GM21723 (cell line): ENCODE measurements at regions not wholly inside any gene's neighbourhood (a gene's known extent, or its start where the extent isn't known, plus 50 kb on each side); places are given as distances from the start of the nearest gene placed in this dataset.

Source experiments
- ATAC-seq: cut with Tn5 transposase; IDR thresholded peaks from one replicate; pipeline ENCODE4 v1.9.1; 2021; ENCODE audit warnings: mild to moderate bottlenecking, moderate library complexity; ENCODE audit not compliant: unreplicated experiment

GRCh38 chr18:72470391-72470790 is 73.8 kb downstream of the CBLN2 start:
- ATAC-seq: no peak

DNA sequence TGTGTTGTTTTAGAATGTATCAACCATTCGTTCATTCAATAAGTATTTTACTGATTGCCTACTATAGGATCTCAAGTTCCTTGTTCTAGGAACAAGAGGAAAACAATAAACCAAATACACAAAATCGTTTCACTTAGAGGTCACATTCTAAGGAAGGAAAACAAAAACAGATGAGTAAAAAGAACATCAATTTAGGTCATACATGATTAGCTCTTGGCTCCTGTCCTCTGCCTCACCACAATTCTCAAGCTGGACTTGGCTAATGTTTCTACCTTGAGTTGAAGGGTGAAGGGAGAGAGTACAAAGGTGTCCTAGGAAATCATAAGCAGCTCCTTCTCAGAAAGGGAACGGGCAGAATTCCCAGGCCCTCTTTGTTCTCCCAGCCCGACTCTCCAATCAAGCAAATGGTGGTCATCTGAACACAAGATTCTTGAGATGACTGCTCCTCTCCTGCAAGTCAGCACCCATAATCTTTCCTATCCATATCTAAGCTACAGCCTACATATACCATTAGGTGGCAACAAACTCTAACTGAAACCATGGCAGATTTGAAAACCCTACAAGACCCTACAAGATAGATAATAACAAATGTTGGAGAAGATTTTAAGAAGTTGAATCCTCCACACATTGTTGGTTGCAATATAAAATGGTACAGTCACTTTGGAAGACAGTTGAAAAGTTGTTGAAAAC is 76.0 kb downstream of the CBLN2 start:
- no peak for ATAC-seq

DNA sequence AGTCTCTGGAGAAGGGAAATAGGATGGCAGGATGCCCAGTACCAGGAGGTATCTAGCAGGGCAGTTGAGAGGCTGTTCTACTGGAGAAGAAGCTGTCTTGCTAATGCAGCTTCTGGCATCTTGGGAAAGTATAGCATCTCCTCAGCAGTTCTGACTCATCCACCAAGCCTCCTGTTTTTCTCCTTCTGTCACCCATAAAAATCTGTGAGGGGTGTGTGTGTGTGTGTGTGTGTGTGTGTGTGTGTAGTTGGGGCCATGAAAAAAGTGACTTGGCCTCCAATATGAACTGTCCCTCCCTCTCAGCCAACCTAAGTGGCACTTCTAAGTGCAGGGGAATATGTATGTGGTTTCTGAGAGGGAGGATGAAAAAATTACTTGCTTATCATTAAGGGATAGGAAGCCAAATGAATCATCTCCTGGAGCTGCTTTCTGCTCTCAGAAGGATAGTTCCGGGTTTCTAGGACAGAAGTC is 83.9 kb downstream of the CBLN2 start:
- no peak for ATAC-seq

- ATAC-seq: no peak
These were observed 85.9 kb downstream of the CBLN2 start for GRCh38 chr18:72458271-72458670.

- no peak for ATAC-seq
These were observed 87.3 kb downstream of the CBLN2 start for GRCh38 chr18:72456802-72457201.

DNA sequence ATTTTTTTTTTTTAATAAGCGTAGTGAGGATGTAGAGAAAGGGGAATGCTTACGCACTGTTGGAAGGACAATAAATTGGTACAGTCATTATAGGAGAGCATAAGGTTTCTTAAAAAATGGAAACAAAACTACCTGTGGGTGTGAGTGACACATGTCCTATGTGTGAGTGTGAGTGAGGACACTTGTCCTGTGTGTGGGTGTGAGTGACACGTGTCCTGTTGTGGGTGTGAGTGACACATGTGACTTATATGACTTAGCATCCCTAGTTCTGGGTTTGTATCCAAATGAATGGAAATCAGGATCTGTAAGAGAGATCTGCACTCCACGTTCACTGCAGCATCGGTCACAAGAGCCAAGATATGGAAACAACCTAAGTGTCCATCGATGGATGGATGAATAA is 91.8 kb downstream of the CBLN2 start:
- no peak for ATAC-seq

DNA sequence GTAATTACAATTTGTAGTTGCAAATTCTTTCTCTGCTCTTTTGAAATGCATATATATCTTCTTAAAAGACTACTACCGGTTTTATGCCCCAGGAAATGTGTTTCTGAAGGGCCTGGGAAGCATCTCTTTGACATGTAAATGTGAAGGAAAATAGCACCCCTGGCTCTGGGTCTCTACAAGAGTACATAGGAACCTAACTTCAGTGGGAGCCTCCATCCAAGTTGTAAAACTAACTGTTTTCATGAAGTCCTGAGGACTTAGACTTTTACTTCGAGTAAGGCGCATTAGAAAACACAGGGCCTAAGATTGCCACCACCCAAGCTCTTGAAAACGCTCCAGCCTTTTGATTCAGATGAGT is 99.4 kb downstream of the CBLN2 start:
- ATAC-seq: no peak

DNA sequence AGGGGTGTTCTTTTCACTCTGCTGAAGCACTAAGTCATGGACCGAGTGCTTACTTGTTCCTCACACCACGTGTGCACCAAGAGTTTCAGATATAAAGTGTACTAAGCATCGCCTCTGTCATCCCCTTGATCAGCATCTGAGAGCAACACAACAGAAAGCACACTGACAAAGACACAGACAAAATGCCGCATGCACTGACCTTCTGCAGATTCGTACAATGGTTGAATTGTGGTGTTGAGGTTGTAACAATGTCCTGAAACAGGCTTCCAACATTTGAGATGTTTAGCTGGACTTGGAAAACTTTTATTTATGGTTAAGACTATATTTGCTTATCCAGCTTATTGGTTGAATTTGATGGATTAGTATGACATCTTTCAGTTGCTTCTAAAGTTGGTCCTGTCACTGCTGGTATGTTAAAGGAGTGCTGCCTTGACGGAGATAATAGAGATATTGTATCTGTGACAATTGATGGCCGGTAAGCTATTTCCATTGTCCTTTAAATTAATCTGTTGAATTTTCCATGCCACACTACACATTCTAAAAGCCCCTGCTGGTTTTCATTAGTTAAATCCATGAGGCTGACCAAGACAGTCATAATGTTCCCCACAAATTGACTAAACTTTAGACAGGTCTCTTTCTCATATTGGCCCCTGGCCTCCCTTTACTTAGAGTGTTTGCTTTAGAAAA is 99.9 kb downstream of the CBLN2 start:
- ATAC-seq: no peak

DNA sequence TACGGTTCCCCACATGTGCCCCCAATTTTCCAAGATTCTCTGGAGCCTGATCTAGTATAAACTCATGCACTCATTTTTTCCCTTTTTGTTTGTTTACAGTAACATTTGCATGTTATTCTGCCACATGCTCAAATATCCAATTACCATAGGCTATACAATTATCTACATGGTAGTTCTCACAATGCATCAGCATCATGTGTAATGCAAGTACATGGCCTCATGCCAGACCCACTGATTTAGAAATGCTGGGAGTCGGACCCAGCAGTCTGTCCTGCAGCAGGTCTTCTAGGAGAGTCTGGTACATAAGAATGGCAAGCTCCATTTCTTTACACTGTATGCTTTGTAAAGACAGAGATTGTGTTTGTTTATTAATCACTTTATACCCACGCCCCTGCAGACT is 107.7 kb downstream of the CBLN2 start:
- ATAC-seq: no peak

GRCh38 chr18:72433756-72434155 is 110.4 kb downstream of the CBLN2 start:
- ATAC-seq: no peak

- ATAC-seq: no peak
These were observed 116.4 kb downstream of the CBLN2 start for GRCh38 chr18:72427721-72428120.

DNA sequence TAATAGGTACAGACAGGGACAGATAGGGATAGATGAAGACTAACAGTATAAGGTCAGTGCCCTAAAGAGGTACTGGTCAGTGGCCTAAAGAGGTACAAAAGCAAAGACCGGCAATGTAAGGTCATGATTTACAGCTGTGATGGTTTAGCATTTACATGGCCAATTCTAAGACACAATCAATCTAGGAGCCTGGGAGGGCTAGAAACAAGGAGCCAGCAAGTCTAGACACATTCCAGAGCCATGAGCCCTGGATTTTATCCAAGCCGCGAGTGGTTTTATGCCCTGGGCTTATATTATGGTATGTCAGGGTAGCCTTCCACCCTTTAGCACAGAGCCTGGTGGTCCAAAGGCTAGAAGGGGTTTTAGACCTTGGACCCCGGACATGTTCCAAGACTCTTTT is 124.2 kb downstream of the CBLN2 start:
- ATAC-seq: no peak

DNA sequence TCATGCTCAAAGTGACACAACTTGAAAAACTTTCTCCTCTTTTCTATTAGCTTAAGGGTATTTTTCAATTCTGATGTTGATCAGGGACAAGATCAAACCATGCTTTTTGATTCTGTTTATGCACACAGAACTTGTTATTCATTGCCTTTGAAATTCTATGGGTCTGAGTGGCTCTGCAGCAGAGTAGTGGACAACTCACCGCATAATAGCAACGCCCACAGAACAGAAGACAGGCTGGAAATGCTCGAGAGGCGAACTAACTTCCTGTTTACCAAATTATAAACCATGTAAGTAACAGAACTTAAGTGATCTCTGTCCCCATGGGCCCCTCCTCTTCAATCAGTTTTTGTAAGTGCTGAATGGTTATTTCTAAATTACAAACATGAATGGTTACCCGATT is 131.2 kb downstream of the CBLN2 start:
- no peak for ATAC-seq

DNA sequence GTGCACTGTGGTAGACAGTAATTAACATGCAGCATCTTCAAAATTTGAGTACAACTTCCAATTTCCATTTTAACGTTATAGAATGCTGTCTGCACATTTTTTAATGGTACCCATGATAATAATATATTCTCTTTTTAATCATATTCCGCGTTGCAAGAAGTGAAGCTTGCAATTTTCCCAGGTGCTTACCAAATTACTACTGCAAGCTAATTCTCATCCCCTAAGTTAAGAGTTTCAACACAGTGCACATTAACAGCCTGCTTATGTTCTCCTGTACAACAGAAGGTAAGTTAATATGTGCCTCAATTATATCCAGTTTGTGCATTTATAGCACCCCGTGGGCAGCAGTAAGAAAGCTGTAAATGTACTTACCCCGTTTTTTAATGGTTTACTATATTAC is 132.9 kb downstream of the CBLN2 start:
- no peak for ATAC-seq

DNA sequence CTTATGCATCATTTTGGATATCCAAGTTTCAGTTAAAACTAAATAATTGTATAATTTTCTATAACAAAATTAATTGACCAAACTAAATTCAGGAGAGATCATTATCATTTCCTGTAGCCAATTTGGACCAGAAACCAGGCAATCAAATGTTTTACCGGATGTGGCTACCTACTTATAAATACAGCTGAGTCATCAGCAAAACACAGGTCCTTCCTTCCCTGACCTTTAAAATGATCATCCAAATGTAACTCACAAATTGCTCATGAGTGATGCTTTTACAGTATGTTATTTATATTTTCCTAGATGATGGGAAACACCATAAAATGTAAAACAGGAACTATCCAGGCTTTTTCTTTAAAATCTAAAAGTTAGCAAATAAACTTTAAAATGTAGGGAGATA is 133.7 kb downstream of the CBLN2 start:
- ATAC-seq: no peak

- no peak for ATAC-seq
These were observed 134.2 kb downstream of the CBLN2 start for GRCh38 chr18:72409903-72410302.

DNA sequence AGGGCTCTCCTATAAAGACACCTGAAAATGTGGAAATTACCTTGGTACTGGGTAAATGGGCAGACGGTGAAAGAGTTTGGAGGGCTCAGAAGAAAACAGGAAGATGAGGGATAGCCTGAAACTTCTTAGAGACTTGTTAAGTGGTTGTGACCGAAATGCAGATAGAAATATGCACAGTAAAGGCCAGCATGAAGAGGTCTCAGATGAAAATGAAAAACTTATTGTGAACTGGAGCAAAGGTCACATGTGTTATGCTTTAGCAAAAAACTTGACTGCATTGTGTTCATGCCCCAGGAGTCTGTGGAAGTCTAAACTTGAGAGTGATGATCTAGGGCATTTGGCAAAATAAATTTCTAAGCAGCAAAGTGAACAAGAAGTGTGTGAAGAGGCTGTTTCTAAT is 137.1 kb downstream of the CBLN2 start:
- ATAC-seq: no peak

- no peak for ATAC-seq
These were observed 152.2 kb downstream of the CBLN2 start for GRCh38 chr18:72391951-72392350.

DNA sequence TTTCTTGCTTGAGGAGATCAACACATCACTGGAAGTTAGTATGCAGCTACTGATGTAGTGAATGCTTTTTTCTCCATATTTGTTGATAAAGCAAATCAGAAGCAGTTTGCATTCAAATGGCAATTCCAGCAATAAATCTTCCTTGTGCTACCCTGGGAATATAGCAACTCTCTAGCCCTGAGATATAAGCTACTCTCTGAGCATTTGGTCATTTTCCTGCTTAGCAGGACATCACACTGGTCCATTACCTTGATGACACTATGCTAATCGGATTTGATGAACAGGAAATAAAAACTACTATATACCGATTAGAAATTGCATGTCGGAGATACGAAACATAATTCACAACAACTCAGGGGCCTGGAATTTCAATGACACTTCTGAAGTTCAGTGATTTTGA is 152.7 kb downstream of the CBLN2 start:
- ATAC-seq: no peak

GRCh38 chr18:72378016-72378415 is 166.1 kb downstream of the CBLN2 start:
- ATAC-seq: no peak

DNA sequence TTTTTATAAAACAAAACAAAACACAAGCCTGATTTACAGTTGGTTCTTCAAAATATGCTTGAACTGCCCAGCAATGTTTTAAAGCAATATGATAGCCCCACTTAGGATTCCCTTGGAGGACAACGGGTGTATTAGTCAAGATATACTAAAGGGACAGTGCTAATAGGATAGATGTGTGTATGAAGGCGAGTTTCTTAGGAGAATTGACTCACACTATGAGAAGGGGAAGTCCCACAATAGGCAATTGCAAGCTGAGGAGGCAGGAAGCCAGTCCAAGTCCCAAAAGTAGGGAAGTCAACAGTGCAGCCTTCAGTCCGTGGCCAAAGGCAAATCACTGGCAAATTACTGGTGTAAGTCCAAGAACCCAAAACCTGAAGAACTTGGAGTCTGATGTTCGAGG is 167.9 kb downstream of the CBLN2 start:
- ATAC-seq: no peak

GRCh38 chr18:72375618-72376017 is 168.5 kb downstream of the CBLN2 start:
- ATAC-seq: no peak

DNA sequence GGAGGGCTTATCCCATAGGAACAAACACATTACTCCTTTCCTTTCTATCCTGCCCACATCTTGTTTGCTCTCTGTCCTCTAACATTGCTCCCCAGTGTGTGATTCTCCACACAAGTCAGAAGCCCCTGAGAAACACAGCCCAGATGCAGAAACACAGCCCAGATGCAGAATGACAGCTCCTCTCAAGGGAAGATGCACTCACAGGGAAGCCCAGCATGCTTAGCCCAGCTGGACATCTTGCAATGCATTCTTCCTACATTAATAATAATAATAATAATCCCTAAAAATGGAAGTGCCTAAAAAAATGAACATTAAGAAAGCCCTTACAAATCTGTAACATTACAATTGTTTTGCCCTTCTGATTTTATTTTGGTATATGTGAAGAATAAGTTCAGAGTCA is 172.1 kb downstream of the CBLN2 start:
- ATAC-seq: no peak
